Calu3 (cell line): ENCODE measurements at regions not wholly inside any gene's neighbourhood (a gene's known extent, or its start where the extent isn't known, plus 50 kb on each side); places are given as distances from the start of the nearest gene placed in this dataset.
A peak's percentile ranks its signal among the peaks of the same experiment; 100 is the strongest.

Source experiments
- BruUV-seq: library from RNA; stranded (reverse); fragments of 400-500 nt; replicated peaks from 2 replicates; lab custom pipeline; 2021; lab: Mats Ljungman, UMichigan
- CTCF ChIA-PET: fragments of 300-600 bp; sonication (Branson Sonifier 250); formaldehyde crosslinking; loops from one replicate; lab custom pipeline; 2022; ENCODE audit warnings: antibody characterized with exemption; lab: Charles Lee
- DNase-seq: peaks from one replicate; pipeline ENCODE4 v3.0.0; 2022
- H3K27ac Mint-ChIP-seq: one replicate; pipeline ENCODE4 v1.8.0; 2022; ENCODE audit warnings: mixed read lengths; ENCODE audit not compliant: unreplicated experiment
- H3K27me3 Mint-ChIP-seq: one replicate; pipeline ENCODE4 v1.8.0; 2022; ENCODE audit warnings: mixed read lengths; ENCODE audit not compliant: unreplicated experiment
- H3K36me3 Mint-ChIP-seq: one replicate; pipeline ENCODE4 v1.8.0; 2022; ENCODE audit warnings: mild to moderate bottlenecking, moderate library complexity, mixed read lengths; ENCODE audit not compliant: insufficient read depth, unreplicated experiment
- H3K4me1 Mint-ChIP-seq: one replicate; pipeline ENCODE4 v1.8.0; 2022; ENCODE audit warnings: mild to moderate bottlenecking, low read depth, mixed read lengths; ENCODE audit not compliant: unreplicated experiment
- H3K4me3 Mint-ChIP-seq: one replicate; pipeline ENCODE4 v1.8.0; 2022; ENCODE audit warnings: mild to moderate bottlenecking, low read depth, moderate library complexity, mixed read lengths; ENCODE audit not compliant: unreplicated experiment
- H3K9me3 Mint-ChIP-seq: one replicate; pipeline ENCODE4 v1.8.0; 2022; ENCODE audit warnings: low read depth, mixed read lengths; ENCODE audit not compliant: unreplicated experiment
- CTCF ChIP-seq: fragments of 200-600 bp; IDR thresholded peaks from one replicate; pipeline ENCODE4 v1.8.0; 2022; ENCODE audit warnings: antibody characterized with exemption; ENCODE audit not compliant: unreplicated experiment
- intact Hi-C: fragments of 100-400 bp; cut with micrococcal nuclease; formaldehyde crosslinking; loops from one replicate; pipeline ENCODE4 v1.10.0; 2022; ENCODE audit not compliant: unreplicated experiment

GRCh38 chr12:63292471-63293221 lies 141.6 kb upstream of the AVPR1A start:
- BruUV-seq = no TSS peak
- TF ChIP-seq CTCF = no peak
- Mint-ChIP-seq H3K4me3 (no peak overlapping the region), H3K4me1 (peaks cover 25% of the 10 kb centered on the region), H3K27me3 (no peaks in the 10 kb centered on the region), H3K27ac (no peak overlapping the region), H3K9me3 (no peaks in the 10 kb centered on the region), H3K36me3 (no peaks in the 10 kb centered on the region)
- intact Hi-C loops = no loop called here
- CTCF ChIA-PET = no interaction called here
- DNase-seq = no peak

- H3K27me3 Mint-ChIP-seq = no peaks in the 10 kb centered on the region
- TF ChIP-seq CTCF = peak; percentile 61
- H3K9me3 Mint-ChIP-seq = no peaks in the 10 kb centered on the region
- H3K4me1 Mint-ChIP-seq = peaks cover 8% of the 10 kb centered on the region
- peak; percentile 78 for DNase-seq
- CTCF ChIA-PET = interaction anchor here (0.5 to 2.2 kb wide), 6 partner anchors 13 to 1081 kb away, joined by 3 to 20 read pairs (median 4); partner anchors contain the start of gene AVPR1A
- intact Hi-C loops = loop anchor here (1.0 kb wide), 2 partner anchors 124 to 173 kb away; no protein-coding TSS in a partner anchor
- BruUV-seq = no TSS peak
- no peak overlapping the region for H3K27ac Mint-ChIP-seq
- H3K36me3 Mint-ChIP-seq = no peaks in the 10 kb centered on the region
- H3K4me3 Mint-ChIP-seq = no peak overlapping the region
Measured at GRCh38 chr12:63276537-63277365, 125.8 kb upstream of the AVPR1A start.

- no peaks in the 10 kb centered on the region for H3K27me3 Mint-ChIP-seq
- intact Hi-C loops = no loop called here
- H3K9me3 Mint-ChIP-seq = no peaks in the 10 kb centered on the region
- no peak for TF ChIP-seq CTCF
- CTCF ChIA-PET = no interaction called here
- no peak overlapping the region for H3K27ac Mint-ChIP-seq
- no peaks in the 10 kb centered on the region for H3K4me1 Mint-ChIP-seq
- no TSS peak for BruUV-seq
- no peak for DNase-seq
- no peak overlapping the region for H3K4me3 Mint-ChIP-seq
- no peaks in the 10 kb centered on the region for H3K36me3 Mint-ChIP-seq
Measured at GRCh38 chr12:63266988-63267387, 116.0 kb upstream of the AVPR1A start.

- Mint-ChIP-seq H3K4me1 (no peaks in the 10 kb centered on the region), H3K4me3 (no peak overlapping the region), H3K36me3 (no peaks in the 10 kb centered on the region), H3K9me3 (no peaks in the 10 kb centered on the region), H3K27ac (no peak overlapping the region), H3K27me3 (no peaks in the 10 kb centered on the region)
- no peak for DNase-seq
- BruUV-seq = no TSS peak
- TF ChIP-seq CTCF = no peak
- intact Hi-C loops = no loop called here
- CTCF ChIA-PET = interaction anchor here (0.6 to 1.4 kb wide), 2 partner anchors 113 to 737 kb away, joined by 4 to 5 read pairs; partner anchors contain the start of gene AVPR1A
Measured at GRCh38 chr12:63264629-63265028, 113.6 kb upstream of the AVPR1A start.
